NCI-H748 (cell line): ENCODE measurements at regions not wholly inside any gene's neighbourhood (a gene's known extent, or its start where the extent isn't known, plus 50 kb on each side); places are given as distances from the start of the nearest gene placed in this dataset.

ENCODE experiments used
- DNase-seq: peaks from one replicate; lab custom pipeline; 2025; ENCODE audit not compliant: unreplicated experiment; lab: John Stamatoyannopoulos, UW

DNA sequence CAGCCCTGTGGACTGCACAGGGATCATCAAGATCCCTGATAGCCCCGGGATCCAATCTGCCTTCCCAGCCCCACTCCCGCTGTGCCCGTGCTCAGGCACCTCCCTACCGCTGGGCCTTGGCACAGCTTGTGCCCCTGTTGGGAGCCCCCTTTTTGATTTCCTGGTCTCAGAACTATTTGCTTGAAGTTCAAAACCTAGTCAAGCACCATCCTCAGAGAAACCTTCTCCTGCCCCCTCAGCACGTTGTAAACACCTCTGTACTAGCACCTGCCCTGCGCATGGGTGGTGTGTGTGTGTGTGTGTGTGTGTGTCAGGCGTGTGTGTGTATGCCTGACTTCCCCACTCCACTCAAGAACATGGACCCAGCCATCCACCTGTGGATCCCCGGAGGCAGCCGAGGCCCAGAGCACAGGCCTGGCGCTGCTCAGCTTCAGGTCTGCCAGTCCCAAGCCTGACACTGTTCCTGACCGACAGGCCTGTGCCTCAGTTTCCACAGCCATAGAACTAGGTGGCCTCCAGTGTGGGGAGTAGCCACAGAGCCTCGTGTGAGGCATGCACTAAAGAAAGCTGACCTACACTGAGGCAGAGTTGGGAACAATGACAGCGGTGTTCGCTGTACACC lies 65.5 kb downstream of the ADRA2C start:
- no peak for DNase-seq

DNA sequence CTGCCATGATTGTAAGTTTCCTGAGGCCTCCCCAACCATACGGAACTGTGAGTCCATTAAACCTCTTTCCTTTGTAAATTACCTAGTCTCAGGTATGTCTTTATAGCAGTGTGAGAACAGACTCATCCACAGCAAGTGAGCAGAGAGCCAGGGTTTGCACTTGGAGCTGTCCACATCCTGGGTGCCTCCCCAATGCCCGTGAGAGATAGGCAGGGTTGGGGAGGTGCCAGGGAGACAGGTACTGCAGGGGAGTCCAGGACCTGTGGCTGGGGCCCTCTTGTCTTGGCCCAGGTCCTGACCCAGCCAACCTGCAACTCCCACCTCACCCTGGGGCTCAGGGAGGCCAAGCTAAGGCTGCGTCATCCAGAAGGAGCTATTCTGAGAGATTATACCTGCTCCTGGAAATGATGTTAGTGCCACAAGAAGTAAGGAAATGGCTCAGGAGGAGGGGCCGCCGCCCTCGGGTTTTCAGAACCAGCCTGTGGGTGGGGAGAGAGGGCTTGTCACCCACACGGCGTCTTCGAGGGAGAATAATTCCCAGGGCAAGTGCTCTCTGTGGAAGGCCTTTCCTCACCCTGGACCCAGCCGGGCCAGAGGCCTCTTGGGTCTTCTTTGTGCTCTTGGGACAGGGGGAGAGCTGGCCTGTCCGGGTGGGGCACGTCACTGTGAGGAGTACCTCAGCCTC lies 66.5 kb downstream of the ADRA2C start:
- DNase-seq: no peak

DNA sequence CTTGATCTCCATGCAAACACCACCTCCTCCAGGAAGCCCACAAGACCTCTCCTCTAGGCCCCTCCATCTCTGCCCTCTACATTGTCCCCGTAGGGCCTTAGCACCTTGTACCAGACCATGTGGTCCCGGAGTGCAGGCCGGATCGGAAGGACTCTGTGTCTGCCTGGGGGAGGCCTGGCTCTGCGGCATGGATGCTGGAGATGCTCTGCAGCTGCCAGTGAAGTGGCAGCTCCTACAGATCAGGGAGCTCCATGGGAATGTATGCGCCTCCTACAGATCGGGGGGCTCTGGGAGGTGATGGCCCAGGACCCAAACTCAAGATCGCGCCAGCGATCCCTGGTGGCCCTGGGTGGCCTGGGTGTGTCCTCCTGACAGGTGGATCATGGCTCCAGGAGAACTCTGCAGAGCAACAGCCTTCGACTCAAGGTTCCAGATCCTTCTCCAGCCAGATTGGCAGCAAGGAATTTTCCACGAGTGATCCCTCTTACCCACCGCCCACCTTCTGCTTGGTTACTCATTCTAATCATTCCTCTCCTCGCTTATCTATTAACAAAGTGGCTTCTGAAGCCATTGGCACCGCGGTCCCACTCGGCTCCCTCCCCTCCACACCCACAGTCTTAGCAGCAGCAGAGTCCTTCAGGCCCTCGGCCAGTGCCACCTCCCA lies 67.3 kb downstream of the ADRA2C start:
- no peak for DNase-seq

DNA sequence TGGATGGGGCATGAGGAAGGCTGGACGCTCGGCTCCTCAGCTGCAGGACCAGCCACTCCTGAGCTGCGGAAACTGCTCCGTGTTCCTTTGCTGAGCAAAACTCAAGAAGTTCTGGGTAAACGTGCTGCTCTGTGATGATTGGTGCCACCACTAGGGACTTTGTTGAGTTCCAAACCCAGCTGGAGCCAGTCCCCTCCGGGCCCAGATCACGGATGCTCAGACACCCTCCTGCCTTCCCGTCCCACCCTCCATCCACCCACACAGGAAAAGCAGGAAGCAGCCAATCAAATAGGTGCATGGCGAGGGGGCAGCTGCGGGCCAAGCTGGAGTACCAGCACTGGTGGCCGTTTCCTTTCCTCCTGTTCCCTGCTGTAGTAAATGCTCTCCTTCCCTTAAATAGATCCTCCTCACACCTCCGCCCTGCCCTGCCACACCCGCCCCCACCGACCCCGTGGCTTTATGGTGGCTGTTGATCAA lies 68.0 kb downstream of the ADRA2C start:
- DNase-seq: no peak

DNA sequence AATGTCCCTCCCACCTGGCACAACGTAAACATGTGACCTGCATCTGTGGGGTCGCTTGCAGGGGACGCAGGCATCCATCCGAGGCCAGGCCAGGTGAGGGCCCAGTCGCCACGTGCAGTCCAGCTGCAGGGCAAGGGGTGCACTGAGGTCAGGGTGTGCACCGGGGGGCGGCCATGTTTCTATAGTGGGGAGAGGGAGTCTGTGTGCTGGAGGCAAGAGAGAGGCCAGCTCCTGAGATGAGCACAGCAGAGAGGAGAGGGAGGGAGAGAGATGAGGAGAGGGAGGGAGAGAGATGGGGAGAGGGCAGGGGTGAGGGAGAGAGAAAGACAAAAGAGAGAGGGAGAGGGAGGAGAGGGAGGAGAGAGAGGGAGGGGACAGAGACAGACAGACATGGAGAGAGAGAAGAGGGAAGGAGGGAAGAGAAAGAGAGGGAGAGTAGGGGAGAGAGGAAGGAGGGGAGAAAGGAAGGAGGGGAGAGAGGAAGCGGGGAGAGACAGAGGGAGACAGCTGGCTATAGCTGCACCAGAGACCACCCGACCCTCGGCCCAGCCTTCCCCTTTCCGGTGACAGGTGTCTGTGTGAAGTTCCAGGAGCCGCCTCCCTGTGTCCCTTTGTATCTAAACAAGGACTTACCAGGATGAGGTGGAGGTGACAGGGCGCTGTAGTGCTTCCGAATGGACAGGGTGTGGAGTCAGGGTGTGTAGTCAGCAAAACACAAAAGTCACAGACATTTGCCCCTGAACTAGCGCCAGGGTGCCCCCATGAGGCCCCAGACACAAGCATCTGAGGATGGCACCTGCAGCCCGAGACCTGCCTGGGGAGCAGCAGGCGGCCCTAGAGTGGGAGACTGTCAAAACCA lies 68.7 kb downstream of the ADRA2C start:
- no peak for DNase-seq

- no peak for DNase-seq
Measured at GRCh38 chr4:3835527-3836405, 69.6 kb downstream of the ADRA2C start.

- DNase-seq: no peak
Measured at GRCh38 chr4:3836406-3836755, 70.2 kb downstream of the ADRA2C start.

GRCh38 chr4:3836756-3837601 lies 70.8 kb downstream of the ADRA2C start:
- no peak for DNase-seq

DNA sequence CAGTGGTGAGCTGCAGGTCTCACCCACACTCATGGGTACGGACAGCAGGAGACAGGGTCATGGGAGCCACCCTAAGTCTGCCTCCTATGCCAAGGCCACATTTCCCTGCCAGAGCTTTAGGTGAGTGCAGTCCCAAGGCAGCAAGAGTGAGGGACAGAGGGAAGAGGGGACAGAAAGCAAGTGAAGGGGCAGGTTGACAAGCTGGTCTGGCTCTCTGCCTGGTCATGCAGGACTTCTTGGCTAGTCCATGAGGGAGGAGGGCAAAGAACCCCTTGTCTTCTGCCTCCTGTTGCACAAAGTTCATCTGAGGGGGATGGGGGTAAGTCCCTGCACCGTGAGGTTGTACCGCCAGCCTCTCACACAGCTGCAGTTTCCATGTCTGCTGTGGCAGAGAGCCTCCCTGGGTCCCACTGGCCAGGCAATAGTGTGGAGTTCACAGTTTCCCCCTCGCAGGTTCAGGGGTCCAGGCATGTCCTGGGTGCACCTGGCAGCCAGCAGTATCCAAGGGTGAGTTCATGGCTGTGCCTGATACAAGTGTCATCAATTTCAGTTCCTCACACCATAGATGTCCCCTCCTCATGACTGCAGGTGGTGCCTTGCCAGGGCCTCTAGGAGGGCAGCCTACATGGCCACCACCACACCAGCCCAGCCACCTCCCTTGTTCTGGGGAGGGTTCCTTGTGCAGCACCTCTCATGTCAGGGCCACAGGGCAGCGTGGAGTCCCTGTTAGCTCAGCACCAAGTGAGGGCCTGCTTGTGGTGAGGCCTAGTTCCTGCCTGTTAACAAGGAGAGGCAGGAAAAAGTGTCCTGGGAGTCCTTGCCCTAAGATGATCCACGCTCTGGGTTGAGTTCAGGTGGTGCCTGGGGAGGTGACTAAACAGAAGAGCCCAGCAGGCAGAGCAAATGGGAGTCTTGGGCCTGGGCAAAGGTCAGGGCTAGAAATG lies 72.5 kb downstream of the ADRA2C start:
- DNase-seq: no peak

DNA sequence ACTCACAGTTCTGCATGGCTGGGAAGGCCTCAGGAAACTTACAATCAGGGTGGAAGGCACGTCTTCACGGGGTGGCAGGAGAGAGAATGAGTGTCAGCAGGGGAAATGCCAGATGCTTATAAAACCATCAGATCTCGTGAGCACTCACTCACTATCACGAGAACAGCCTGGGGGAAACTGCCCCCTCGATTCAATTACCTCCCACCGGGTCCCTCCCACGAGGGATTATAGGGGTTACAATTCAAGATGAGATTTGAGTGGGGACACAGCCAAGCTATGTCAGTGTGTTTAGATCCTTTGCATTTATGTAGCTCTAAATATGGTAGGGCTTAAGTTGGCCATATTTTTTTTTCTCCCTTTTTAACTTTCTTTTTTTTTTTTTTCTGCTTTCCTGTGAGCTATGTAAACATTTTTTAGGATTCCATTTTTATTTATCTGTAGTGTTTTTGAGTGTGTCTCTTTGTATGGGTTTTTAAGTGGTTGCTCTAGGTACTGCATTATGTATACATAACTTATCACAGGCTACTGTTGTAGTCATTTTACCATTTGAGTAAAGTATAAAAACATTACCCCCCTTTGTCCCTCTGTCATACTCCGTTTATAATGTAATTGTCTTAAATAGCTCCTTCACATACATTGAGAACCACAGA lies 79.0 kb downstream of the ADRA2C start:
- DNase-seq: no peak

GRCh38 chr4:3845744-3846429 lies 79.7 kb downstream of the ADRA2C start:
- no peak for DNase-seq

DNA sequence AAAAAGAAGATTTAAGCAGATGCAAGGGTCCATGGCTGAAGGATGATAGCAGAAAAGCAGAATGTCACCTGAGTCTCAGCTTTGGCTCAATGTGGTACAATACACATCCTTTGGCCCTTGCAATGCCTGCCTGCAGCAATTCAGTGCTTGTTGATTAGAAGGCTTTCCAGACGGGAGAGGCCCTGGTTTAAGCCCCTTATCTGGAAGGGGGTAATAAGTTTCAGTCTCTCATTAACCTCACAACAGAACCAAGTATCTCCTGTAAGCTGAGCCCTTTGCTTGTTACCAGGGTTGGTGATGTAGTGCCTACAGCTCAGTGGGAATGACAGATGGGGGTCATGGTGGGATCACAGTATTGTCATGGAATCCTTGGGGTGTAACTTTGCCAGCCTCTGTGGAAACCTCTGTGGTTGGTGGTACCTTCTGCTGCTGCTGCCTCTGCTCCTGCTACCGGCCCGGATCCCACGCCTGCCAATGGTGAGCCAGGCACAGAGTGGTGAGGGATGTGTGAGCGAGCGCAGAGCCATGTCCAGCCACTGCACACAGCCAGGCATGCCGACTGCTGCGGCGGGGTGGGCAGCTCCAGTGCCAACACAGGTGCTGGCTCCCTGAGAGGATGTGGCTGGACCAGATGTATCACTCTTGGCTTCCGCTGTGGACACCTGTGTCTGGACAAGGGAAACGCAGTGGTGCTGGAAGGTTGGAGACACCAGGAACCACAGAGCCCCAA lies 81.2 kb downstream of the ADRA2C start:
- no peak for DNase-seq

- no peak for DNase-seq
Measured at GRCh38 chr4:3848323-3848722, 82.1 kb downstream of the ADRA2C start.

- no peak for DNase-seq
Measured at GRCh38 chr4:3849140-3849539, 83.0 kb downstream of the ADRA2C start.

GRCh38 chr4:3850128-3850527 lies 83.9 kb downstream of the ADRA2C start:
- DNase-seq: no peak

DNA sequence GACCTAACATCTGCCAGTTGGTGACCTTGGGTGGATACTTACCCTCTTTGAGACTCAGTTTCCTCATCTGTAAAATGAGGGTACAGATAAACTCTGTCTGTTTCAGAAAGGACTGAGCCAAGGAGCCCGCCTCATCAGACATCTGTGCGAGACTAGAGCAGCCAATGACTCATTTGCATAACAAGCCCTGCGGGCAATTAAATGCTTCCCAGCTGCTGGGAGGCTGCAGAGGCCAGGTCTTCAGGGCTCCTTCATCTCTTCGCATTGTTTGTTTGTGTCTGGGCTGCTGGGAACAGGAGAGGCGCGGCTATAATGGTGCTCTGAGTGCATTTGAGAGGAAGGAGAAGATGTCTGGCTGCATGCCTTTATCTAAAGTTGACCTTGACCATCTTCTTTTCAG lies 85.0 kb downstream of the ADRA2C start:
- DNase-seq: no peak

DNA sequence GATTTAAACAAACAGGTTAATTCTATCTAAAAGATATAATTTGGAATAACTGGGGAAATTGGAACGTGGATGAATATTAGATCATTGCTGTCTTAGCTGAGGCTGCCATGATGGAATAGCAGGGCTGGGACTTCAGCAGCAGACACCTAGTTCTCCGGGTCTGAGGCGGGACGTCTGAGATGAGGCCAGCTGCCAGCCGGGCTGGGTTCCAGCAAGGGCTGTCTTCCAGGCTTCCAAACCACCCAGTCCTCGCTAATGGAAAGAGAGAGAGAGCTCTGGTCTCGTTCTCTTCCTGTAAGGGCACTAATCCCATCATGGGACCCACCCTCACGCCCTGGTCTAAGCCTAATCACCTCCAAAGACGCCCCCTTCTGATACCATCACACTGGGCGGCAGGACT lies 85.7 kb downstream of the ADRA2C start:
- no peak for DNase-seq
